ENCODE measurements at regions not wholly inside any gene's neighbourhood (a gene's known extent, or its start where the extent isn't known, plus 50 kb on each side); places are given as distances from the start of the nearest gene placed in this dataset.

GRCh38 chr12:90020881-90021280 lies 312.2 kb upstream of the ATP2B1 start:
- no peak for DNase-seq

GRCh38 chr12:90020436-90020835 lies 311.8 kb upstream of the ATP2B1 start:
- DNase-seq = no peak

- DNase-seq = no peak
These were observed 311.4 kb upstream of the ATP2B1 start for GRCh38 chr12:90020014-90020413.

- no peak for DNase-seq
These were observed 308.7 kb upstream of the ATP2B1 start for GRCh38 chr12:90017316-90017715.

GRCh38 chr12:90015228-90015627 lies 306.6 kb upstream of the ATP2B1 start:
- DNase-seq = no peak

- DNase-seq = no peak
These were observed 304.8 kb upstream of the ATP2B1 start for GRCh38 chr12:90013409-90013808.

GRCh38 chr12:90010089-90010488 lies 301.5 kb upstream of the ATP2B1 start:
- no peak for DNase-seq

- DNase-seq = no peak
These were observed 299.6 kb upstream of the ATP2B1 start for GRCh38 chr12:90008277-90008676.

- DNase-seq = no peak
These were observed 295.9 kb upstream of the ATP2B1 start for GRCh38 chr12:90004319-90005074.

- DNase-seq = no peak
These were observed 295.1 kb upstream of the ATP2B1 start for GRCh38 chr12:90003688-90004087.

GRCh38 chr12:90000721-90001120 lies 292.1 kb upstream of the ATP2B1 start:
- DNase-seq = no peak

- DNase-seq = no peak
These were observed 291.3 kb upstream of the ATP2B1 start for GRCh38 chr12:89999699-90000505.

GRCh38 chr12:89995870-89996269 lies 287.2 kb upstream of the ATP2B1 start:
- DNase-seq = no peak

GRCh38 chr12:89994911-89995310 lies 286.3 kb upstream of the ATP2B1 start:
- no peak for DNase-seq

- no peak for DNase-seq
These were observed 285.0 kb upstream of the ATP2B1 start for GRCh38 chr12:89993632-89994031.

GRCh38 chr12:89992668-89993451 lies 284.2 kb upstream of the ATP2B1 start:
- DNase-seq = no peak

- DNase-seq = no peak
These were observed 283.4 kb upstream of the ATP2B1 start for GRCh38 chr12:89991807-89992590.

GRCh38 chr12:89988188-89988915 lies 279.7 kb upstream of the ATP2B1 start:
- DNase-seq = no peak

- no peak for DNase-seq
These were observed 277.3 kb upstream of the ATP2B1 start for GRCh38 chr12:89985935-89986334.

GRCh38 chr12:89984846-89985245 lies 276.2 kb upstream of the ATP2B1 start:
- no peak for DNase-seq

- DNase-seq = no peak
These were observed 275.0 kb upstream of the ATP2B1 start for GRCh38 chr12:89983622-89984021.

GRCh38 chr12:89980236-89980635 lies 271.6 kb upstream of the ATP2B1 start:
- DNase-seq = no peak

All from activated CD8-positive, alpha-beta memory T cell treated with anti-CD3 and anti-CD28 coated beads for 24 hours (primary cell).